Fibroblast of skin of left quadriceps (primary cell): ENCODE measurements at regions not wholly inside any gene's neighbourhood (a gene's known extent, or its start where the extent isn't known, plus 50 kb on each side); places are given as distances from the start of the nearest gene placed in this dataset.

Source experiments
- DNase-seq, 2 experiments: peaks; one replicate each; pipeline ENCODE4 v3.0.0-alpha.2; 2013; ENCODE audit warnings: low read depth in 2 of 2

- DNase-seq, result no peak
Observed at GRCh38 chr3:148008591-148008990, 599.4 kb downstream of the ZIC1 start.

DNA sequence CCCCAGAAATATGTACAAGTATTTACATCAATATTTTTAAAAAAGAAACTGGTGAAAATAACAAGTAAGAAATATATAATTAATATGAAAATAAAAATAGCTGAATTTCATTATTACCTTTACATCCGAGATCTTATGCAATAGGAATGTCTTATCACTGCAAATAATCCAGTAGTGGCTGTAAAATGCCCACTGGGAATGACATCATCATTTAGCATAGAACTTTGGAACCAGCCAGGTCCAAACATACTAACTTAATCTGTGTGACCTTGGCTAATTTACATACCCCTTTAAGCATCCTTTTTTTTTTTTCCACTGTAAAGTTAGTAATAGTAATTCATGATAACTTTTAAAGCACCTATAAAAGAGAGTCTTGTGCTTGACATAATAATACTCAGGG lies 611.7 kb downstream of the ZIC1 start:
- no peak for DNase-seq

GRCh38 chr3:148021381-148021780 lies 612.2 kb downstream of the ZIC1 start:
- no peak for DNase-seq

DNA sequence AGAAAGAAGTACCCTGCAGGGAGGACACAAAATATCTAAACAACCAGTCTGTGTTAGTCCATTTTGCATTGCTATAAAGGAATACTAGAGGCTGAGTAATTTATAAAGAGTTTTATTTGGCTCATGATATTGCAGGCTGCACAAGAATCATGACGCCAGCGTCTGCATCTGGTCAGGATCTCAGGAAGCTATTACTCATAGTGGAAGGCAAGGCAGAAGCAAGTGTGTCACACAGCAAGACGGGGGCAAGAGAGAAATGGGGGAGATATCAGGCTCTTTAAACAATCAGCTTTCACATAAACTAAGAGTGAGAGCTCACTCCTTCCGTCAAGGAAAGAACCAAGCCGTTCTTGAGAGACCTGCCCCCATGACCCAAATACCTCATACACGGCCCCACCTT lies 614.8 kb downstream of the ZIC1 start:
- peak; percentile 53 to 54 for DNase-seq

- DNase-seq, result no peak
Observed at GRCh38 chr3:148026009-148026588, 616.9 kb downstream of the ZIC1 start.

DNA sequence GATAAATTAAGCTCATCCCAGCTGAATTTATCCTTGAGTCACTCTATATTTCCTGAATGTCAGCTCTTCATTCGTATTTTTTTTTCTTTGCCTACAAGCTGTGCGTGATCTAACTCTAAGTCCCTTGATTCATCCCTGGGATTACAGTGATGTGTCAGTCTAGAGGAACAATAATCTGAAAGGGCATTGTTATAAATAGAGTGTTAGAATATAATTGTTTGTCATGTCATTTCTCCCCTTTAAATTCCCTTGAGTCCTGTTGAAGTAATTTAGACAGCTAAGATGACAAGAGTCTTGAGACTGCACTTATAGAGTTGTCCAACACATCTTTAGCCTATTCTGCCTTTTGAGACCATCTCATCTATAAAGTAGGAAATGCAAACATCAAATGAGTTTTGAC lies 621.8 kb downstream of the ZIC1 start:
- no peak for DNase-seq

DNA sequence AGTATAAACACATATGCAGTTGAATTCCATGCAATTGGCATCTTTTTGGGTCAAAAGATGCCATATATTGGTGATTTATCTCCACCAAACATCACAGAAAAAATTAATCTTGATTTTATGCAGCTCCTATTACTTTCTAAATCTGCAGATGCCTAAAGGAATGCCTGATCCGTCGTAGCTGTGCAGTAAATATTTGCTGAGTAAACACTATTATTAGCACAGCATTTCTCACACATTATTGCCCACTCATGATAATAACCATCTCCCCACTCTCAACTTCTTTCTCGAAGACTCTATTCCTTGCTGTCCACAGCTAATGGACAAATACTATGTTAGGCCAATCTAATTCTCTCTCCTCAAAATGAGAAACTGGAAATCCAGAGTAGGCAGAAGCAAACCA lies 625.2 kb downstream of the ZIC1 start:
- no peak for DNase-seq

DNA sequence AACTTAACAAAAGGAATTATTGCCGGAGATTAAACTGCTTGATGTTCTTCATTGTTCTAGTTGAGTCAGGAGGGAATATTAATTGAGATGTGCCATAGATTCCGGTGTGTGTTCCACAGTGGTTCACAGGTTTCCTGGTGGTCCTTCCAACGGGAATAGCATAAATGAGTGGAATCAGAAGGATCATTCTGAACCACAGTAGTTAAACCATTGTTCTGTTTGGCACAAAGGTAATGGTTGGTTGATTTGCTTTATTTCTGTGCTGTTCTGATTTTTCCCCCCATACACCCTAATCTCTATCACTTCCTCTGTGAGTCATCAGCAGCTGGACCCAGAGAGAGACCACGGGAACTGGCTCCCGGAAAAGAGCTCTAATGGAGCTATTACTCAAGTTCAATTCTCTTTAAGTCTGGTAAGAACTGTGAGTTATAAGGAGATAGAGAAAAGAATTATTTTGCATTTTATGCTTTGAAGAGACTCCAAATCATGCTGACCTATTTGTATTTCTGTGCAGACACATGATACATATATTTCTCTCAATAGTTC lies 627.2 kb downstream of the ZIC1 start:
- DNase-seq, result no peak

DNA sequence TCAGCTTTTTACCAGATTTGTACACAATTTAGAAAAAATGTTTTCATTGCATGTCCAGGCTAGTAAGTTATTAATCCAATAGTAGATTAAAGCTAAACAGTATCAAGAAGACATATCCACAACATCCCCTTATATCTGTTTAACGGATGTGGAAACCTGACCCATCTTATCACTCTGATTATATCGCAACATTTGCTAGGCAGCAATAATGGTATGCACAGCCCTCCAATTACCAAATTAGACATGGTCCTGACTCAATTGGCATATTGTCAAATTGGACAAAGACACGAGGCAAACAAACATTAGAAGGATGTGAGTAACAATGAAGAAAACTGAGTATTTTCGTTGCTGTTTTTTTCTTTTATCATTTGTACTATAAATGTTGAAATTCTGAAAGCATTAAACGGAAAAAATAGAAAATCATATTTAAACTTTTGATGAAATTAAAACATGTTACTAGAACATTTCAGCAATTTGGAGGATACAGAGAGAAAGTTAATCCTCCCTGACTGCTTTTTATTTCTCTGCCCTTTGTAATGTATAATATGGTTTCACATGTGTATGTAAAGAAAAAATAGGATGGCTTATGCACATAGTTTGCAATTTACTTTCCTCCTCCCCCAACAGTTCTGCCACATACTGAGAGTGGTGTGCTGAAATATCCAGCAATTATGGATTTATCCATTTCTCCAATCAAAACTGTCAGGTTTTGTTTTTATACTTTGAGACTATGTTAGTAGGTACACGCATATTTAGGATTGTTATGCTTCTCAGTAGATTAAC lies 633.7 kb downstream of the ZIC1 start:
- no peak for DNase-seq

DNA sequence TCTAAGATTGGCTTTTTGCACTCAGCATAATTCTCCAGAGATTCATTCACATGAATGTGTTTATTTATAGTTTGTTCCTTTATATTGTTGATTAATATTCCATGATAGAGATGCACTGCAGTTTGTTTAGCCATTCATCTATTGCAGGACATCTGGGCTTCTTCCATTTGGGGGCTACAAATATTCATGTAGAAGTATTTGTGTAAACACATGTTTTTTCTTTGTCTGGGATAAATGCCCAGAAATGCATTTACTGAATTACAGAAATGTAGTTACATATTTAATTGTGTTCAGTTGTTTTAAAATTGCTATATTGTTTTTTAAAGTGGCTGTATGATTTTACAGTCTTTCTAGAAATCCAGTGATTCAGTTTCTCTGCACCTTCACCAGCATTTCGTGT lies 635.0 kb downstream of the ZIC1 start:
- DNase-seq, result no peak

- DNase-seq, result no peak
Observed at GRCh38 chr3:148054999-148055398, 642.7 kb upstream of the AGTR1 start.

DNA sequence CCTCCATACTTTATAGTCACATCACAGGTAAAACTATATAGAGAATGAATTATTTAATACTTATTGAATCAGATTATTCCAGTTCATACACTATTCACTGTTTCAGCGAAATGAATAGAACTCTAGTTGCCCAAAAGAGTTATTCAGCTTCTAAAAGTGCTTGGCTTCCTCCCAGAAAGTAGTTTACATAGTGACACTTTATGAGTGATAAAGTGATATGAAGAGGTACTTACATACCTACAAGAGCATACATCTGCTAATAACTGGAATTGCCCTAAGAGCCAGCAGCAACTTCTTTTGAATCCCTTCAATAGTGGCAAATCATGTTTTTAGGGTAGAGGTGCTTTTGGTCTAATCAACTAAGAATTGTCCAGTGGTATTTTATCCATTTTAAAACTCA lies 635.1 kb upstream of the AGTR1 start:
- no peak for DNase-seq

GRCh38 chr3:148066802-148067201 lies 630.9 kb upstream of the AGTR1 start:
- no peak for DNase-seq

DNA sequence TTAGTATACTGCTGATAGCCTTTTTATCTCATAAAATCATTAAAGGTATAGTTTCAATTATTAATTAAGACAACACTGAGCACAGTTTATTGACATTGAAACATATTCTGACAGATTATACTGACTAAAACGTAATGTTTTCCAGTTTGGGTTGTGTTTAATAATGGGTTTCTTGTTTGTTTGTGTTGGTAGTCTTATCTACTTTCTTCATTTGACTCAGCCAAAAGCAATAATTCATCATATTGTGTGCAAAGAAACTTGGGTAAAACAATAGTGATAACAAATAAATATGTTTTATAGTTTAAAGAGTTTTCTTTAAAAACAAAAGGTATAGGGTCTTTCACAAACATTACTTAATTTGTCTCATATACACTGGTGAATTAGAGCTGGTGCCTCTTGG lies 629.2 kb upstream of the AGTR1 start:
- DNase-seq, result no peak

DNA sequence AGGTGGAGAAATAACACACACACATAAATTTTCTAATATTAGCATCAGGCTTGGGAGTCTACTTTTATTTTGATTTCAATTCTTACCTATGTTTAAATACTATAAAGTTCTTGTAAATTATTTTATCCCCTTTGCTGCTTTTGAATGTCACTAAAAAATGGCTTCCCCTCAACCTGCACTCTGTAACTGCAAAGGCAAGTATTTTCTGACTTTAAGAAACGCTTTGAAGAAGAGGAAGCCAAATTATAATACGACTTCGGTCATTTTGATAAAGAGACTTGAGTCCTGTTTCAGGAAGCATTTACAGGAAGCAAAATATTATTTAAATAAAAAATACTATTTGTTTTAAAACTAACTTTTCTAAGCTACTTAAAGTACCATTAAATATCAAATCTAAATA lies 627.7 kb upstream of the AGTR1 start:
- no peak for DNase-seq

- DNase-seq, result no peak
Observed at GRCh38 chr3:148073721-148074456, 623.8 kb upstream of the AGTR1 start.

GRCh38 chr3:148074946-148075345 lies 622.8 kb upstream of the AGTR1 start:
- DNase-seq, result no peak

GRCh38 chr3:148075771-148076716 lies 621.7 kb upstream of the AGTR1 start:
- DNase-seq, result peak; percentile 37 to 47

- peak in 1 of 2 experiments; percentile 21 for DNase-seq
Observed at GRCh38 chr3:148077318-148077923, 620.3 kb upstream of the AGTR1 start.

GRCh38 chr3:148077965-148078364 lies 619.7 kb upstream of the AGTR1 start:
- DNase-seq, result no peak

DNA sequence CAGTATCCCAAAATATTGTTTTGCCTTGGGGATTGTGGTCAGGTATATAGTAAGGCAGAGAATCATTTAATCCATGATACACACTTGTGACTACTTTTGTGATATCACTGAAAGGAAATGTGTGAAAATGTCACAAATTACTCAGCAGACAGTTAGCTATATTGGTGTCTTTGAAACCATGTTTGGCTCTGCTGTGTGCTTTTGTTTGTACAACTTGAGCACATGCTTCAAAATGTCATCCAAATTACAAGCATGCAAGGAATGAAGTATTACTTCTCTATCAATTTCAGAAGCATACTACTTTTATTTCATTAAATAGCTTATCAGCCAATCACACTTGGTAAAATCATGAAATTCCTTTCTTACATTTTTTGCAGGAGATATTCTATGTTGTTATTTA lies 619.0 kb upstream of the AGTR1 start:
- no peak for DNase-seq
